Chondrocyte (in vitro differentiated cells): ENCODE measurements at regions not wholly inside any gene's neighbourhood (a gene's known extent, or its start where the extent isn't known, plus 50 kb on each side); places are given as distances from the start of the nearest gene placed in this dataset.
"Not testable (repeated sequence)": the region's sequence is repeated elsewhere in the genome, so short reads cannot be mapped to it uniquely, and the experiment has no call there.

Experiments used
- DNase-seq: peaks from one replicate; pipeline ENCODE4 v3.0.0; 2021; ENCODE audit warnings: mixed read lengths, low spot score
- H3K27ac Mint-ChIP-seq: one replicate; pipeline ENCODE4 v1.8.0; 2021; ENCODE audit warnings: mild to moderate bottlenecking, moderate library complexity, mixed read lengths; ENCODE audit not compliant: unreplicated experiment
- H3K27me3 Mint-ChIP-seq: 2 replicates; pipeline ENCODE4 v1.8.0; 2021; ENCODE audit warnings: low read depth, mixed read lengths
- H3K36me3 Mint-ChIP-seq: 2 replicates; pipeline ENCODE4 v1.8.0; 2021; ENCODE audit warnings: low read depth, mixed read lengths
- H3K4me1 Mint-ChIP-seq: 2 replicates; pipeline ENCODE4 v1.8.0; 2021; ENCODE audit warnings: low read depth, mild to moderate bottlenecking, mixed read lengths
- H3K4me3 Mint-ChIP-seq: one replicate; pipeline ENCODE4 v1.8.0; 2021; ENCODE audit warnings: mild to moderate bottlenecking, moderate library complexity, mixed read lengths; ENCODE audit not compliant: unreplicated experiment
- H3K9me3 Mint-ChIP-seq: 2 replicates; pipeline ENCODE4 v1.8.0; 2021; ENCODE audit warnings: low read depth, mixed read lengths
- CTCF ChIP-seq: fragments of 200-600 bp; sonication (generic); IDR thresholded peaks from 2 replicates; pipeline ENCODE4 v1.5.0; 2021; ENCODE audit warnings: antibody characterized with exemption, mild to moderate bottlenecking, moderate library complexity

DNA sequence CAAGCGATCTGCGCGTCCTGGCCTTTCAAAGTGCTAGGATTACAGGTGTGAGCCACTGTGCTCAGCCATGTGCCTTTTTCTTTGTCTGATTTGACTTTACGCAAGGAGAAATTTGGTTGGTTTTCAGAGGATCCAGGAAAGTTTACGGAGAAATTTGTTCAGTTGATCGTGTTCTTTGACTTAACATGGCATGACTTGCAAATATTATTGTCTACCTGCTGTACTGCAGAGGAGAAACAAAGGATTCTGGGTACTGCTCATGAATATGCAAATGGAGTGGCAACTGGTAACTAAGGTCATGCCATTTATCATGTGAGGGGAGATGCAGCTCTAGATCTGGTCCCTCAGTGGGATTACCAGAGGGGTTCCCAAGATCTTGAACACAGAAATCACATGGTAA lies 68.8 kb upstream of the CHD6 start:
- TF ChIP-seq CTCF = no peak
- Mint-ChIP-seq H3K36me3 (no peaks in the 10 kb centered on the region), H3K27ac (no peak overlapping the region), H3K9me3 (no peaks in the 10 kb centered on the region), H3K27me3 (peaks cover 26% of the 10 kb centered on the region), H3K4me3 (no peak overlapping the region), H3K4me1 (no peaks in the 10 kb centered on the region)
- DNase-seq = no peak

- H3K36me3 Mint-ChIP-seq, H3K27ac Mint-ChIP-seq, H3K9me3 Mint-ChIP-seq, DNase-seq, H3K4me1 Mint-ChIP-seq, H3K4me3 Mint-ChIP-seq: not testable (repeated sequence)
- peaks cover 29% of the 10 kb centered on the region for H3K27me3 Mint-ChIP-seq
Observed at GRCh38 chr20:41685145-41685544, 67.0 kb upstream of the CHD6 start.

DNA sequence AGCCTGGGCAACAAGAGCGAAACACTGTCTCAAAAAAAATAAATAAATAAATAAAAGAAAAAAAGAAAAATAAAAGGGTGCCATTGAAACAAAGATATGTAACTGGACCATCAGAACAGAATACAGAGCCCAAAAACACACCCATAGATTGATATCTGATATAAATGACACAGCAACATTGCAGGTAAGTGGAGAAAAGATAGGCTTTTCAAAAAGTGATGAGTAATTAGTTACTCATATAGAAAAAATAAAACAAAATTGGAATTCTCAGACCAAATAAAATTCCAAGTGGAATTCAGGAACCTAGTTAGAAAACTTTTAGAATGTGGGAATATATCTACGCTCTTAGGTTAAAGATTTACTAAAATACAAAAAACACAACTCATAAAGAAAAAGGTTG lies 60.6 kb upstream of the CHD6 start:
- no peak overlapping the region for H3K27ac Mint-ChIP-seq
- peaks cover 33% of the 10 kb centered on the region for H3K27me3 Mint-ChIP-seq
- H3K36me3 Mint-ChIP-seq = no peaks in the 10 kb centered on the region
- no peak for TF ChIP-seq CTCF
- no peak overlapping the region for H3K4me3 Mint-ChIP-seq
- peaks cover 3% of the 10 kb centered on the region for H3K9me3 Mint-ChIP-seq
- H3K4me1 Mint-ChIP-seq = no peaks in the 10 kb centered on the region
- DNase-seq = no peak

- no peaks in the 10 kb centered on the region for H3K9me3 Mint-ChIP-seq
- no peak for DNase-seq
- no peak overlapping the region for H3K4me3 Mint-ChIP-seq
- H3K36me3 Mint-ChIP-seq = no peaks in the 10 kb centered on the region
- peaks cover 3% of the 10 kb centered on the region for H3K4me1 Mint-ChIP-seq
- H3K27ac Mint-ChIP-seq = no peak overlapping the region
- H3K27me3 Mint-ChIP-seq = peaks cover 49% of the 10 kb centered on the region
- no peak for TF ChIP-seq CTCF
Observed at GRCh38 chr20:41672282-41672681, 54.1 kb upstream of the CHD6 start.

- Mint-ChIP-seq H3K4me1 (peaks cover 3% of the 10 kb centered on the region), H3K4me3 (no peak overlapping the region), H3K27me3 (peaks cover 42% of the 10 kb centered on the region), H3K27ac (no peak overlapping the region), H3K9me3 (peaks cover 2% of the 10 kb centered on the region), H3K36me3 (no peaks in the 10 kb centered on the region)
- no peak for DNase-seq
- TF ChIP-seq CTCF = no peak
Observed at GRCh38 chr20:41671143-41671542, 53.0 kb upstream of the CHD6 start.

DNA sequence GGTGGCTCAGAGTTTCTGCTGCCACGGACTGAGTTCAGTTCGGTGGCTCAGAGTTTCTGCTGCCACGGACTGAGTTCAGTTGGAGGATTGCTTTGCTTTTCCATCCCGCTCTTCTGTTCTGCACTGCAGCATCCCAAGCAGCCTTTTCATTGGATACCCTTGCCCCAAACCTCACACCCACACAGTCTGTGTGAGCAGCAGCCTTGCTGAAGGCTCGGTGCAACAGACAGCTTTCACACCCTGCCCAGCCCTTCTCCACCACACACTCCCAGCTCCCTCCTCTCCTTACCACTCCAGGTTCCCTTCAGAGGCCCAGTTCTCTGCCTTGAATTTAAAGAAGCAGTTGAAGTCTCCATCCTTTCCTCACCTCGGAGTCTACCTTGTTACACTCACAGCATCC lies 52.5 kb upstream of the CHD6 start:
- peaks cover 3% of the 10 kb centered on the region for H3K4me1 Mint-ChIP-seq
- H3K9me3 Mint-ChIP-seq = peaks cover 2% of the 10 kb centered on the region
- H3K27ac Mint-ChIP-seq = no peak overlapping the region
- no peak overlapping the region for H3K4me3 Mint-ChIP-seq
- DNase-seq = no peak
- no peak for TF ChIP-seq CTCF
- H3K27me3 Mint-ChIP-seq = peaks cover 40% of the 10 kb centered on the region
- H3K36me3 Mint-ChIP-seq = no peaks in the 10 kb centered on the region
